ENCODE measurements at regions not wholly inside any gene's neighbourhood (a gene's known extent, or its start where the extent isn't known, plus 50 kb on each side); places are given as distances from the start of the nearest gene placed in this dataset.

DNA sequence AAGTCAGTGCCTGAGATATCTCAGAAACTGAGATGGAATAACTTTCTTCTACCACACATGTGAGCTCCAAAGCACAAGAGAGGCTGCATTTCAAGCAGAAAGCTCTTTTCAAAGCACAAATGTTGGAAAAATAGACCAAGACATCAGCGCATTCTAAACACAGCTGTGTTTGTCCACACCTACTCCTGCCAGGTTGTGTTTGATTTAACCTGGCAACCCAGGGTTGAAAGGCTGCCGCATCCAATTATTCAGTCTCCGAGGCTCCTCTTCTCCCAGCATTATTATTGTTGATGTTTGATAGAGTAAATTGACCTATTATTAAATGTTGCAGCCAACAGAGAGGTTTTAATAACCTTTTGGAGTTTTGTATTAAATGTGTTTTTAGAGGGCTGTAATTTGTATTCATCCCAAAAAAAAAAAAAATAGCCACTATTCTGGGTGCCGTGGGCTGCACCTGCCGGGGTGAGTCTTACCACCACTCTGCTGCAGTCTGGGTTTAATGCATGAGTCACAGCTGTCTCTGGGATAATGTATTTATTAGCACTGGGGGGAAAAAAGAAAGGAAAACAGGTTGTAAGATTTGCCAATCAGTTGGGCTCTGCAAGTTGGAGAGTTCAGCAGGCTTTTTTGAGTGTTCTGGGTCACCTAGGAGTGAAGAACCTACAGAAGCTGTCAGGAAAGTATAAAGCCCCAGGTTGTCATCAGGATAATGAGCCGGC lies 105.2 kb upstream of the NOCT start:
- H3K9me2 ChIP-seq (replicated peaks; ENCODE audit: low read length), result no peaks in the 10 kb centered on the region
- no peak for TF ChIP-seq EZH2phosphoT487 (IDR thresholded peaks at IDR 0.05; ENCODE audit: borderline replicate concordance, low read length)
- TF ChIP-seq EZH2 (IDR thresholded peaks at IDR 0.05; ENCODE audit: low read length, unreplicated experiment), result no peak
- TF ChIP-seq, protein P1, sequence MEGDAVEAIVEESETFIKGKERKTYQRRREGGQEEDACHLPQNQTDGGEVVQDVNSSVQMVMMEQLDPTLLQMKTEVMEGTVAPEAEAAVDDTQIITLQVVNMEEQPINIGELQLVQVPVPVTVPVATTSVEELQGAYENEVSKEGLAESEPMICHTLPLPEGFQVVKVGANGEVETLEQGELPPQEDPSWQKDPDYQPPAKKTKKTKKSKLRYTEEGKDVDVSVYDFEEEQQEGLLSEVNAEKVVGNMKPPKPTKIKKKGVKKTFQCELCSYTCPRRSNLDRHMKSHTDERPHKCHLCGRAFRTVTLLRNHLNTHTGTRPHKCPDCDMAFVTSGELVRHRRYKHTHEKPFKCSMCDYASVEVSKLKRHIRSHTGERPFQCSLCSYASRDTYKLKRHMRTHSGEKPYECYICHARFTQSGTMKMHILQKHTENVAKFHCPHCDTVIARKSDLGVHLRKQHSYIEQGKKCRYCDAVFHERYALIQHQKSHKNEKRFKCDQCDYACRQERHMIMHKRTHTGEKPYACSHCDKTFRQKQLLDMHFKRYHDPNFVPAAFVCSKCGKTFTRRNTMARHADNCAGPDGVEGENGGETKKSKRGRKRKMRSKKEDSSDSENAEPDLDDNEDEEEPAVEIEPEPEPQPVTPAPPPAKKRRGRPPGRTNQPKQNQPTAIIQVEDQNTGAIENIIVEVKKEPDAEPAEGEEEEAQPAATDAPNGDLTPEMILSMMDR (conservative IDR thresholded peaks at IDR 0.05; ENCODE audit: low read depth, low read length), result no peak
- no TSS peak for BruUV-seq (replicated peaks)
- peak overlapping the region; percentile 91 for H3K4me2 ChIP-seq (ENCODE audit: low read length)
- intact Hi-C loops (cut with micrococcal nuclease), result loop anchor here (2.0 to 10.0 kb wide), 2 partner anchors 36 to 676 kb away; no protein-coding TSS in a partner anchor
- H3F3A ChIP-seq (ENCODE audit: low read length, unreplicated experiment), result no peaks in the 10 kb centered on the region
- H3K4me1 ChIP-seq (ENCODE audit: insufficient read depth, low read length), result peaks cover 35% of the 10 kb centered on the region
- no peaks in the 10 kb centered on the region for H3K27me3 ChIP-seq (ENCODE audit: low read length)
- H3K9me3 ChIP-seq (ENCODE audit: low read length), result no peaks in the 10 kb centered on the region
- ATAC-seq (peak; percentile 59), DNase-seq (peak; percentile 61)
- POLR2A ChIA-PET (ENCODE audit: unreplicated experiment), result no interaction called here
- H3K4me3 ChIP-seq (ENCODE audit: low read length), result peak overlapping the region; percentile 66
- CTCF ChIA-PET, result no interaction called here
- no peaks in the 10 kb centered on the region for H3K79me2 ChIP-seq (ENCODE audit: low read length)
- H3K27ac ChIP-seq (ENCODE audit: low read length), result peak overlapping the region; percentile 95
- H2AFZ ChIP-seq (ENCODE audit: low read length), result peak overlapping the region; percentile 76; the same call in 1 of the 2 replicates
- no peaks in the 10 kb centered on the region for H4K20me1 ChIP-seq (ENCODE audit: low read length)
- no peaks in the 10 kb centered on the region for H3K36me3 ChIP-seq (ENCODE audit: low read depth, low read length)
- H3K9ac ChIP-seq (ENCODE audit: low read length), result peak overlapping the region; percentile 84

DNA sequence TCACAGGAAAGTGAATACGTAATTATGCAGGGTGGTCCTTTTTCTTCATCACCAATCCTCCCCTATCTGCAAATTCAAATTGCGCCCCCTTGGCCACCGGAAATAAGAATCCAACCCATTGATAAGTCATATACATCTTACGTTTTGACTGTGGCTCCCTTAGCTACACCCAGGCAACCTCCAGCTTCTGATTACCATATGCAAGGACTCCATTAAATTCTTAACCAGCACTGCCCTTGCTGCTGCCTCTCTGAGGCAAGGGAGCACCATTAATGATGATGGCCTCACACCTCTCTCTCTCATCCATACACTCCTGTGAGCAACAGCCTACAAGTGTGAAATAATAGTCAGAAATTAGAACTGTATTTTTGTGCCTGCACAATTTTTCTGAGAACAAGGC lies 106.0 kb upstream of the NOCT start:
- Histone ChIP-seq H3K9ac (ENCODE audit: low read length) (no peak overlapping the region), H3K4me3 (ENCODE audit: low read length) (no peak overlapping the region), H3K9me3 (ENCODE audit: low read length) (no peaks in the 10 kb centered on the region), H3K9me2 (replicated peaks; ENCODE audit: low read length) (no peaks in the 10 kb centered on the region), H3K4me1 (ENCODE audit: insufficient read depth, low read length) (peaks cover 35% of the 10 kb centered on the region), H2AFZ (ENCODE audit: low read length) (no peak overlapping the region), H3K36me3 (ENCODE audit: low read depth, low read length) (no peaks in the 10 kb centered on the region), H3K27ac (ENCODE audit: low read length) (no peak overlapping the region), H3K79me2 (ENCODE audit: low read length) (no peaks in the 10 kb centered on the region), H3F3A (ENCODE audit: low read length, unreplicated experiment) (no peaks in the 10 kb centered on the region), H4K20me1 (ENCODE audit: low read length) (no peaks in the 10 kb centered on the region), H3K27me3 (ENCODE audit: low read length) (no peaks in the 10 kb centered on the region), H3K4me2 (ENCODE audit: low read length) (no peak overlapping the region)
- DNase-seq (no peak), ATAC-seq (no peak)
- ChIA-PET POLR2A (ENCODE audit: unreplicated experiment) (no interaction called here), CTCF (no interaction called here)
- no TSS peak for BruUV-seq (replicated peaks)
- intact Hi-C loops (cut with micrococcal nuclease), result no loop called here
- TF ChIP-seq EZH2phosphoT487 (IDR thresholded peaks at IDR 0.05; ENCODE audit: borderline replicate concordance, low read length) (no peak), EZH2 (IDR thresholded peaks at IDR 0.05; ENCODE audit: low read length, unreplicated experiment) (no peak)
- TF ChIP-seq, protein P1 (conservative IDR thresholded peaks at IDR 0.05; ENCODE audit: low read depth, low read length), result no peak

GRCh38 chr4:138908134-138908533 lies 107.4 kb upstream of the NOCT start:
- CTCF ChIA-PET, result no interaction called here
- Histone ChIP-seq H3K27me3 (ENCODE audit: low read length) (no peaks in the 10 kb centered on the region), H3K9me2 (replicated peaks; ENCODE audit: low read length) (no peaks in the 10 kb centered on the region), H3K4me3 (ENCODE audit: low read length) (no peak overlapping the region), H3K9me3 (ENCODE audit: low read length) (no peaks in the 10 kb centered on the region), H4K20me1 (ENCODE audit: low read length) (no peaks in the 10 kb centered on the region), H3K27ac (ENCODE audit: low read length) (no peak overlapping the region), H3K36me3 (ENCODE audit: low read depth, low read length) (no peaks in the 10 kb centered on the region), H2AFZ (ENCODE audit: low read length) (no peak overlapping the region), H3K9ac (ENCODE audit: low read length) (no peak overlapping the region), H3F3A (ENCODE audit: low read length, unreplicated experiment) (no peaks in the 10 kb centered on the region), H3K79me2 (ENCODE audit: low read length) (no peaks in the 10 kb centered on the region), H3K4me1 (ENCODE audit: insufficient read depth, low read length) (peaks cover 33% of the 10 kb centered on the region), H3K4me2 (ENCODE audit: low read length) (no peak overlapping the region)
- BruUV-seq (replicated peaks), result no TSS peak
- no peak for DNase-seq
- POLR2A ChIA-PET (ENCODE audit: unreplicated experiment), result no interaction called here
- intact Hi-C loops (cut with micrococcal nuclease), result no loop called here
- no peak for ATAC-seq
- TF ChIP-seq EZH2 (IDR thresholded peaks at IDR 0.05; ENCODE audit: low read length, unreplicated experiment), result no peak
- TF ChIP-seq EZH2phosphoT487 (IDR thresholded peaks at IDR 0.05; ENCODE audit: borderline replicate concordance, low read length), result no peak
- TF ChIP-seq, protein P1 (conservative IDR thresholded peaks at IDR 0.05; ENCODE audit: low read depth, low read length), result no peak

Measured in PC-3 (cell line).